GM13976 (cell line): ENCODE measurements at regions not wholly inside any gene's neighbourhood (a gene's known extent, or its start where the extent isn't known, plus 50 kb on each side); places are given as distances from the start of the nearest gene placed in this dataset.
"Not testable (repeated sequence)": the region's sequence is repeated elsewhere in the genome, so short reads cannot be mapped to it uniquely, and the experiment has no call there.

Experiments
- DNase-seq: peaks from one replicate; pipeline ENCODE4 v3.0.0; 2012; ENCODE audit warnings: low spot score
- in situ Hi-C: fragments of 300-500 bp; cut with MboI; formaldehyde crosslinking; loops from one replicate; pipeline ENCODE4 v1.12.0; 2022; ENCODE audit warnings: low sequenced_read_pairs, mixed read lengths, inconsistent platforms; ENCODE audit not compliant: unreplicated experiment
- TF ChIP-seq, protein P1 (sequence below): IDR thresholded peaks from 2 replicates; pipeline ENCODE4 v1.5.1; 2012; ENCODE audit warnings: borderline replicate concordance, mild to moderate bottlenecking; ENCODE audit not compliant: insufficient read depth; ENCODE audit errors: extremely low read depth, missing control alignments, control extremely low read depth

DNA sequence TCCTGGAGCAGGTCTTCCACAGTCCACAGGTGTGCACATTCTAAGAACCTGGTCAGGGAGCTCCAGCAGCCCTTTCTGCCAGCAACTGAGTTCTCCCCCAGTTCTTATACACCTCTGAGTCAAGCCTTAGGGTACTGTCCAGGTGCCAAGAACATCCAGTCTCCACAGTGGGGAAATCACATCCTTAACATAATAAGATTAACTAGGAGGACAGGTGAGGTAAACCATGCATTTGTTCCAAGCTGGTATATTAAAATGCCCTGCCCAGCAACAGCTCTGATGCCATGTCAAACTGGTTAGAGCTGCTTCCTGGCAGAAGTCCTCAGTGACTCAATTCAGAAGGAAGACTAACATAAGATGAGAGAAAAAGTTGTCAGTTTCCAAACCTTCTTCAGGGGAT lies 303.9 kb upstream of the SGK1 start:
- DNase-seq, result no peak
- in situ Hi-C loops, result no loop called here
- TF ChIP-seq, protein P1, sequence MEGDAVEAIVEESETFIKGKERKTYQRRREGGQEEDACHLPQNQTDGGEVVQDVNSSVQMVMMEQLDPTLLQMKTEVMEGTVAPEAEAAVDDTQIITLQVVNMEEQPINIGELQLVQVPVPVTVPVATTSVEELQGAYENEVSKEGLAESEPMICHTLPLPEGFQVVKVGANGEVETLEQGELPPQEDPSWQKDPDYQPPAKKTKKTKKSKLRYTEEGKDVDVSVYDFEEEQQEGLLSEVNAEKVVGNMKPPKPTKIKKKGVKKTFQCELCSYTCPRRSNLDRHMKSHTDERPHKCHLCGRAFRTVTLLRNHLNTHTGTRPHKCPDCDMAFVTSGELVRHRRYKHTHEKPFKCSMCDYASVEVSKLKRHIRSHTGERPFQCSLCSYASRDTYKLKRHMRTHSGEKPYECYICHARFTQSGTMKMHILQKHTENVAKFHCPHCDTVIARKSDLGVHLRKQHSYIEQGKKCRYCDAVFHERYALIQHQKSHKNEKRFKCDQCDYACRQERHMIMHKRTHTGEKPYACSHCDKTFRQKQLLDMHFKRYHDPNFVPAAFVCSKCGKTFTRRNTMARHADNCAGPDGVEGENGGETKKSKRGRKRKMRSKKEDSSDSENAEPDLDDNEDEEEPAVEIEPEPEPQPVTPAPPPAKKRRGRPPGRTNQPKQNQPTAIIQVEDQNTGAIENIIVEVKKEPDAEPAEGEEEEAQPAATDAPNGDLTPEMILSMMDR, result no peak

DNA sequence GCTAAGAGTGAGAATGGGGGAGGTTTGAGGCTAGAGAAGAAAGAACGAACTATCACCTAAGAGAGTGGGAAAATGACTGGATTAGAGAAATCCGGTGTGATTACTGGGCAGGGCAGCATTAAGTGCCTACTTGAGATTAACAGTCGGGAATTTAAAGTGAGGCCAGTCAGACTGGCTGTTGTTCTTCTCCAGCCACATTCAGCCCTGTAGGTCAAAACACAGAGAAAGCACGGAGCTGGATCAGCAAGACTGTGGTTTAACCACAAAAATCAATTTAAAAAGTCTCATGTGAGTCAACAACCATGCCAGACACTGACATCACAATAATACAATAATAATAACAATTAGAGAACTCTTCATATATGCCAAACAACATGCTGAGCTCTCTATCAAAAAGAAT lies 301.9 kb upstream of the SGK1 start:
- no peak for DNase-seq
- TF ChIP-seq, protein P1, result no peak
- in situ Hi-C loops, result no loop called here

DNA sequence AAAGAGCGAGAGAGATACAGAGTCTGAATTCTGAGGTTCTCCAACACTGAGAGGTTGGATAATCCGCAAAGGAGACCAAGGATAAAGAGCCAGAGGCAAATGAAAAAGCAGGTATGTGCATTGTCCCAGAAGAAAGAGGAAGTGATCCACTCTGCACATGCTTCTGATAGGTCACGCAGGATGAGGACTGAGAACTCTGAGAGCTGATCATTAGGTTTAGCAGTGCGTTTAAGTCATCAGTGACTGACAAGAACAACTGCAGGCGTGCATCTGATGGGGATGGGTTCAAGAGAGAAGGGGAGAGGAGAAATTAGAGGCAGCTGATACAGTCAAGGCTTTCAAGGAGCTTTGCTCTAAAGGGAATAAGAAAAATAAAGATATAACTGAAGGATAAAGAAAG lies 301.2 kb upstream of the SGK1 start:
- DNase-seq, result no peak
- in situ Hi-C loops, result no loop called here
- TF ChIP-seq, protein P1, result no peak

DNA sequence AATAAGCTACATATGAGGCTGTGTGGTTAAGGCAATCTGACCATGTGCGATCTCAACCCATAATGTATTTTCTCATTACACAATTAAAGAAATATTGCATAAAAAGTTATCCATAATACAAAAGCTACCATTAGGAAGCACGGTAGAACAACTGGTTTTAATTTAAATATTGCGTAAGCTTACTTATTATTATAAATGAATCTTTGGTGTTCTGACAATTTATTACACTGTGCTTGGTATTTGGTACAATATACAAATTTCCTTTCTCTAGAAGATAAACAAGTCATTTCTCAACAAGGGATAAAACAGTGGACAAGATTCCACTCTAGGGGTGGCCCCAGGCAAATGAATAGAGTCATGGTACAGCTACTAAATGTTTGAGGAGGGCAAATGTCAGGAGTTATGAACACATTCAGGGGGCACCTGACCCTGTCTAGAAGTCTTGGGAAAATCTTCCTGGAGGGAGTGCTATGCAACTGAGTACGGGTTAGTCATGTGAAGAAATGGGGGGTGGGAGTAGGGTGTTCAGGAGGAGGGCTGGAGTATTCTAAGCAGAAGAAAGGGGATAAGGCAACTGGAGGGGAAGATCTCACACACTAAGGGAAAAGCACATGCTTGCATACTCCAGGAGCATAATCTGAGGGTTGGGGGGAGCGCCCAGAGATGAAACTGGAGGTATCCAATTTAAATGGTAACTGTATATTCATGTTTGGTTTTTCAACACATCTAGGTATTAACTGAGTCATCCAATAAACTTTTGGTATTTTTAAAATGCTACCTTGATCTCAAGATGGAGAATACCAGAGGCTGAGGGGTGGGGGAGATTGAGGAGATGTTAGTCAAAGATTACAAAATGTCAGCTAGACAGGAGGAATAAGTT lies 296.9 kb upstream of the SGK1 start:
- TF ChIP-seq, protein P1, result no peak
- no peak for DNase-seq

DNA sequence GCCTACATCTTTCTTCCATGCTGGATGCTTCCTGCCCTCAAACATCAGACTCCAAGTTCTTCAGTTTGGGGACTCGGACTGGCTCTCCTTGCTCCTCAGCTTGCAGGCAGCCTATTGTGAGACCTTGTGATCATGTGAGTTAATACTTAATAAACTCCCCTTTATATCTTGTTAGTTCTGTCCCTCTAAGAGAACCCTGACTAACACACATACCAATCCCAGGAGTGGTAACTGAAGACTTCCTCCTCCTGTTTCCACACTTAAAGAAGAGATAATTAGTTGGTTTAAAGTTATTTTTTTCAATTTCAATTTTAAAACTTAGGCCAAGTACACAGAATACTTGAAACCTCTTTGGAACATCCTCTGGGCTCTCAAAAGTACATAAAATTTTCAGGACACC lies 294.2 kb upstream of the SGK1 start:
- DNase-seq, in situ Hi-C loops: not testable (repeated sequence)

More for the DNA sequence above, 296.9 kb upstream of the SGK1 start:
- in situ Hi-C loops, result no loop called here

DNA sequence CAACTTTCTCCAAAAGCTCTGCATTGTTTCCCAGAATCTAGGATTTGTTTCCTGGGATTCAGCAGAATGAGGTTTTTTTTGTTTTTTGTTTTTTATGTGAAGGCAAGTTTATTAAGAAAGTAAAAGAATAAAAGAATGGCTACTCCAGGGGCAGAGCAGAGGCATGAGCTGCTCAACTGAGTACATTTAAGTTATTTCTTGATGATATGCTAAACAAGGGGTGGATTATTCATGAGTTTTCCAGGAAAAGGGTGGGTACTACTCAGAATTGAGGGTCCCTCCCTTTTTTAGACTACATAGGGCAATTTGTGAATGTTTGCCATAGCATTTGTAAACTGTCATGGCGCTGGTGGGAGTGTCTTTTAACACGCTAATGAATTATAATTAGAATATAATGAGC lies 292.5 kb upstream of the SGK1 start:
- in situ Hi-C loops, result no loop called here
- DNase-seq, result no peak
- TF ChIP-seq, protein P1, result no peak

DNA sequence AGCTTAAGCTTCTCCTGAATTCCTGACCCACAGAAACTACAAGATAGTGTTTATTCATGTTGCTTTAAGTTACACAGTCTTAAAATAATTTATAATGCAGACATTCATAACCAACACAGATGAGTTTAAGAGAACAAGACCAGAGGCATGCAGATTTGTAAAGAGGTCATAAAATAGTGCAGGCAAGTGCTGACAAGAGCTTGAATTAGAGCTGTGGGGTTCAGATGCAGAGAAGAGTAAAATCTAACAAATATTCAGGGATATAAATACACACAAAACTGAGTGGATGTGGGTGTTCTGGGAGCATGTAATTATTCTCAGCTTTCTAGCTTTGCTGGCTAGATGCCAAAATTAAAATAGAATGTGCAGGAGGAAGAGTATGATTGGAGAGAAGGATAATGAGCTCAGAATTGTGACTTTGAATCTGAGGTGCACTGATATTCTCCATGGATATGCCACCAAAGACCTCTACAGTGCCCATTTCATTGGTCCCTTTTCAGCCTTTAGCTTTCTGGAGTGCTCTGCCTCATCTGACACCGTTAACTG lies 291.9 kb upstream of the SGK1 start:
- DNase-seq, result no peak
- in situ Hi-C loops, result no loop called here
- TF ChIP-seq, protein P1, result no peak
